ENCODE measurements at regions not wholly inside any gene's neighbourhood (a gene's known extent, or its start where the extent isn't known, plus 50 kb on each side); places are given as distances from the start of the nearest gene placed in this dataset.

GRCh38 chr3:176755977-176756376 is 441.3 kb downstream of the TBL1XR1 start:
- no peak for TF ChIP-seq MAFK (IDR thresholded peaks at IDR 0.05; ENCODE audit: low read length)
- TF ChIP-seq CHD2 (IDR thresholded peaks at IDR 0.05; ENCODE audit: low read depth, low read length) = no peak
- TF ChIP-seq JUN (IDR thresholded peaks at IDR 0.05; ENCODE audit: borderline replicate concordance, low read depth, low read length) = no peak
- TF ChIP-seq JUN (CRISPR knock-in tag; IDR thresholded peaks at IDR 0.05; ENCODE audit: borderline replicate concordance) = no peak
- TF ChIP-seq FOXM1 (IDR thresholded peaks at IDR 0.05; ENCODE audit: low read depth) = no peak
- TF ChIP-seq FOXM1 (CRISPR knock-in tag; IDR thresholded peaks at IDR 0.05; ENCODE audit: low read depth) = no peak
- TF ChIP-seq GTF3C2 (IDR thresholded peaks at IDR 0.05; ENCODE audit: borderline replicate concordance, extremely low read depth, insufficient read length) = no peak
- TF ChIP-seq ZBTB17 (CRISPR knock-in tag; IDR thresholded peaks at IDR 0.05) = no peak
- no peak for TF ChIP-seq ZNF23 (CRISPR knock-in tag; IDR thresholded peaks at IDR 0.05)
- no peak for TF ChIP-seq COPS2 (conservative IDR thresholded peaks at IDR 0.05)
- no peak for TF ChIP-seq RAD21 (CRISPR knock-in tag; conservative IDR thresholded peaks at IDR 0.05 in 1 of 2, IDR thresholded peaks at IDR 0.05 in 1 of 2)
- no peak for TF ChIP-seq REST (IDR thresholded peaks at IDR 0.05; ENCODE audit: borderline replicate concordance)
- no peak for TF ChIP-seq REST (CRISPR knock-in tag; IDR thresholded peaks at IDR 0.05; ENCODE audit: low read depth)
- no peak for TF ChIP-seq NR3C1 (CRISPR knock-in tag; IDR thresholded peaks at IDR 0.05)
- no peak for TF ChIP-seq CHD1 (IDR thresholded peaks at IDR 0.05; ENCODE audit: low read length)
- TF ChIP-seq ZBTB26 (CRISPR knock-in tag; IDR thresholded peaks at IDR 0.05) = no peak

Data from K562 (cell line).